Central memory CD4-positive, alpha-beta T cell (primary cell): ENCODE measurements at regions not wholly inside any gene's neighbourhood (a gene's known extent, or its start where the extent isn't known, plus 50 kb on each side); places are given as distances from the start of the nearest gene placed in this dataset.
A peak's percentile ranks its signal among the peaks of the same experiment; 100 is the strongest.

ENCODE experiments used
- DNase-seq: peaks from one replicate; pipeline ENCODE4 v3.0.0; 2022

- DNase-seq = no peak
Measured at GRCh38 chr5:72010430-72010829, 96.8 kb upstream of the MAP1B start.

- no peak for DNase-seq
Measured at GRCh38 chr5:72012906-72013305, 94.4 kb upstream of the MAP1B start.

GRCh38 chr5:72013766-72014624 is 93.3 kb upstream of the MAP1B start:
- no peak for DNase-seq

GRCh38 chr5:72015103-72015548 is 92.1 kb upstream of the MAP1B start:
- DNase-seq = no peak

- DNase-seq = peak; percentile 24
Measured at GRCh38 chr5:72018143-72018803, 89.0 kb upstream of the MAP1B start.

- no peak for DNase-seq
Measured at GRCh38 chr5:72020161-72020983, 86.9 kb upstream of the MAP1B start.

- no peak for DNase-seq
Measured at GRCh38 chr5:72021651-72022357, 85.5 kb upstream of the MAP1B start.

GRCh38 chr5:72028382-72028781 is 78.9 kb upstream of the MAP1B start:
- DNase-seq = no peak

GRCh38 chr5:72030237-72030636 is 77.0 kb upstream of the MAP1B start:
- DNase-seq = no peak

- no peak for DNase-seq
Measured at GRCh38 chr5:72032788-72033187, 74.5 kb upstream of the MAP1B start.

GRCh38 chr5:72034770-72035169 is 72.5 kb upstream of the MAP1B start:
- DNase-seq = no peak

- DNase-seq = no peak
Measured at GRCh38 chr5:72035831-72036230, 71.4 kb upstream of the MAP1B start.

GRCh38 chr5:72036951-72037350 is 70.3 kb upstream of the MAP1B start:
- DNase-seq = no peak

- DNase-seq = no peak
Measured at GRCh38 chr5:72040513-72040912, 66.8 kb upstream of the MAP1B start.

GRCh38 chr5:72041654-72042053 is 65.6 kb upstream of the MAP1B start:
- DNase-seq = no peak

- DNase-seq = no peak
Measured at GRCh38 chr5:72042097-72042496, 65.2 kb upstream of the MAP1B start.

GRCh38 chr5:72045692-72046091 is 61.6 kb upstream of the MAP1B start:
- no peak for DNase-seq

- no peak for DNase-seq
Measured at GRCh38 chr5:72046106-72046505, 61.2 kb upstream of the MAP1B start.

- no peak for DNase-seq
Measured at GRCh38 chr5:72055636-72056035, 51.6 kb upstream of the MAP1B start.
